Keratinocyte (primary cell): ENCODE measurements at regions not wholly inside any gene's neighbourhood (a gene's known extent, or its start where the extent isn't known, plus 50 kb on each side); places are given as distances from the start of the nearest gene placed in this dataset.

ENCODE experiments used
- CTCF ChIP-seq, 3 experiments: IDR thresholded peaks in 1 of 3; conservative IDR thresholded peaks in 1 of 3; optimal IDR thresholded peaks in 1 of 3; 2 replicates in 2 of 3; 3 replicates in 1 of 3; pipeline versions ENCODE3 to v1.5.1; 2011; ENCODE audit warnings: low read length in 3 of 3, mild to moderate bottlenecking in 3 of 3, moderate library complexity in 2 of 3, control low read depth in 1 of 3, inconsistent platforms in 1 of 3; ENCODE audit not compliant: insufficient read depth in 2 of 3; ENCODE audit errors: extremely low read depth in 1 of 3
- EZH2 ChIP-seq: IDR thresholded peaks from one replicate; pipeline ENCODE4 v1.6.1; 2012; ENCODE audit warnings: inconsistent platforms, mild to moderate bottlenecking, low read length, moderate library complexity

- no peak for TF ChIP-seq CTCF (optimal IDR thresholded peaks at IDR 0.05 in 1 of 3, IDR thresholded peaks at IDR 0.05 in 1 of 3, conservative IDR thresholded peaks at IDR 0.05 in 1 of 3; ENCODE audit: extremely low read depth in 1 of 3, insufficient read depth in 2 of 3, low read length in 3 of 3)
- TF ChIP-seq EZH2: no peak
Observed at GRCh38 chr17:69783865-69784264, 291.2 kb upstream of the KCNJ16 start.
